NCI-H510A treated with DMSO at 0.1 percent for 48 hours (cell line): ENCODE measurements at regions not wholly inside any gene's neighbourhood (a gene's known extent, or its start where the extent isn't known, plus 50 kb on each side); places are given as distances from the start of the nearest gene placed in this dataset.
"Not testable (repeated sequence)": the region's sequence is repeated elsewhere in the genome, so short reads cannot be mapped to it uniquely, and the experiment has no call there.

Experiments used
- DNase-seq: peaks from one replicate; lab custom pipeline; 2025; lab: John Stamatoyannopoulos, UW

GRCh38 chr4:100644150-100644549 is 126.3 kb upstream of the EMCN start:
- DNase-seq: no peak

GRCh38 chr4:100641336-100641735 is 123.5 kb upstream of the EMCN start:
- DNase-seq: no peak

- DNase-seq: no peak
Observed at GRCh38 chr4:100635899-100636298, 118.1 kb upstream of the EMCN start.

- no peak for DNase-seq
Observed at GRCh38 chr4:100633269-100633668, 115.4 kb upstream of the EMCN start.

GRCh38 chr4:100632163-100632562 is 114.3 kb upstream of the EMCN start:
- DNase-seq: no peak

- DNase-seq: no peak
Observed at GRCh38 chr4:100631281-100631968, 113.6 kb upstream of the EMCN start.

GRCh38 chr4:100630341-100630740 is 112.5 kb upstream of the EMCN start:
- no peak for DNase-seq

- no peak for DNase-seq
Observed at GRCh38 chr4:100609810-100610209, 92.0 kb upstream of the EMCN start.

GRCh38 chr4:100608651-100609050 is 90.8 kb upstream of the EMCN start:
- not testable (repeated sequence) for DNase-seq

- no peak for DNase-seq
Observed at GRCh38 chr4:100605144-100605543, 87.3 kb upstream of the EMCN start.

GRCh38 chr4:100593935-100594334 is 76.1 kb upstream of the EMCN start:
- no peak for DNase-seq

- peak; percentile 65 for DNase-seq
Observed at GRCh38 chr4:100591161-100591876, 73.5 kb upstream of the EMCN start.

GRCh38 chr4:100590325-100590724 is 72.5 kb upstream of the EMCN start:
- DNase-seq: no peak

GRCh38 chr4:100588076-100588475 is 70.3 kb upstream of the EMCN start:
- no peak for DNase-seq

GRCh38 chr4:100582146-100582545 is 64.3 kb upstream of the EMCN start:
- DNase-seq: peak; percentile 10

GRCh38 chr4:100581337-100581736 is 63.5 kb upstream of the EMCN start:
- DNase-seq: no peak

- DNase-seq: no peak
Observed at GRCh38 chr4:100576570-100576969, 58.7 kb upstream of the EMCN start.

GRCh38 chr4:100574607-100575006 is 56.8 kb upstream of the EMCN start:
- DNase-seq: no peak

- no peak for DNase-seq
Observed at GRCh38 chr4:100569196-100569595, 51.4 kb upstream of the EMCN start.
